ENCODE measurements at regions not wholly inside any gene's neighbourhood (a gene's known extent, or its start where the extent isn't known, plus 50 kb on each side); places are given as distances from the start of the nearest gene placed in this dataset.

DNA sequence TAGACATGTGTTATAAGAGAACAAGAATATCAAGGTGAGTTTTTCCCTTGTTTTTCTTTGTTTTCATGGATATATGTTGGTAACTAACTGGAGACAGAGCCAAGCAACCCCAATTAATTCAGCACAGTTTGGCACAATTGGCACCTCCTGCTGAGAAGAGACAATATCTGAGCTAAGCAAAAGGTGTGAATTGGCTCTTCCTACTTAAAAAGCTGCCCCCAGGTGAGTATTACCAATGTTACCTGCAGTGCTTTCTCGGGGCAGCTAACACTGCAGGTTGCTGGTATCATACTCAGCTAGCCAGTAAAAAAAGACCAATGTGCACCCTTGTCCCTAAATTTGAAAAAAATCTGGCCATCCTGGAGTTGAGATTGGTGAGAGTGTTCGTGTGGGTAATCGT is 871.2 kb upstream of the TENM3 start:
- TF ChIP-seq, protein P1, sequence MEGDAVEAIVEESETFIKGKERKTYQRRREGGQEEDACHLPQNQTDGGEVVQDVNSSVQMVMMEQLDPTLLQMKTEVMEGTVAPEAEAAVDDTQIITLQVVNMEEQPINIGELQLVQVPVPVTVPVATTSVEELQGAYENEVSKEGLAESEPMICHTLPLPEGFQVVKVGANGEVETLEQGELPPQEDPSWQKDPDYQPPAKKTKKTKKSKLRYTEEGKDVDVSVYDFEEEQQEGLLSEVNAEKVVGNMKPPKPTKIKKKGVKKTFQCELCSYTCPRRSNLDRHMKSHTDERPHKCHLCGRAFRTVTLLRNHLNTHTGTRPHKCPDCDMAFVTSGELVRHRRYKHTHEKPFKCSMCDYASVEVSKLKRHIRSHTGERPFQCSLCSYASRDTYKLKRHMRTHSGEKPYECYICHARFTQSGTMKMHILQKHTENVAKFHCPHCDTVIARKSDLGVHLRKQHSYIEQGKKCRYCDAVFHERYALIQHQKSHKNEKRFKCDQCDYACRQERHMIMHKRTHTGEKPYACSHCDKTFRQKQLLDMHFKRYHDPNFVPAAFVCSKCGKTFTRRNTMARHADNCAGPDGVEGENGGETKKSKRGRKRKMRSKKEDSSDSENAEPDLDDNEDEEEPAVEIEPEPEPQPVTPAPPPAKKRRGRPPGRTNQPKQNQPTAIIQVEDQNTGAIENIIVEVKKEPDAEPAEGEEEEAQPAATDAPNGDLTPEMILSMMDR (IDR thresholded peaks at IDR 0.05; ENCODE audit: control insufficient read depth, extremely low read depth, insufficient read depth) = no peak
- no peak overlapping the region for H3K4me3 ChIP-seq (ENCODE audit: low read depth, low read length)
- DNase-seq (ENCODE audit: low read depth) = no peak

DNA sequence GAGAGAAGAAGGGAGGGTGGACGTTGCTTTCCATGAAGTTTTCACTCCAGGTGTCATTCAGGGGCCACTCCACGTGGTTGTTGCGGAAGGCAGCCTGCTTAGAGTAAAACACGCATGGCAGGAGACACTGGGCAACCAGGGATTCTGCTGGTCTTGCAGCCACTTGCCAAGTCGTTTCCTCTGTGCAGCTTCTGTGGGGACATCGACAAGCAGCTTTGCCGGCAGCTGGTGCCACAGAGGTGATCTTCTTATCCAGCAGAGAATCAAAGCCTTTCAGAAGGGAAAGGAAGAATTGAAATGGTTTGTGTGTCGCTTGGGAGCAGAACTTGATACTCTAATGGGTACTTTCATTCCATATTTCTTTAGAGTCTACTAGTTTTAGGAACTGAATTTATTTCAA is 867.1 kb upstream of the TENM3 start:
- TF ChIP-seq, protein P1 (IDR thresholded peaks at IDR 0.05; ENCODE audit: control insufficient read depth, extremely low read depth, insufficient read depth) = no peak
- DNase-seq (ENCODE audit: low read depth) = no peak
- no peak overlapping the region for H3K4me3 ChIP-seq (ENCODE audit: low read depth, low read length)

- TF ChIP-seq, protein P1 (IDR thresholded peaks at IDR 0.05; ENCODE audit: control insufficient read depth, extremely low read depth, insufficient read depth) = no peak
- no peak overlapping the region for H3K4me3 ChIP-seq (ENCODE audit: low read depth, low read length)
- no peak for DNase-seq (ENCODE audit: low read depth)
These were observed 855.1 kb upstream of the TENM3 start for GRCh38 chr4:181388061-181388460.

- DNase-seq (ENCODE audit: low read depth) = no peak
- no peak overlapping the region for H3K4me3 ChIP-seq (ENCODE audit: low read depth, low read length)
- TF ChIP-seq, protein P1 (IDR thresholded peaks at IDR 0.05; ENCODE audit: control insufficient read depth, extremely low read depth, insufficient read depth) = no peak
These were observed 826.2 kb upstream of the TENM3 start for GRCh38 chr4:181416966-181417365.

- no peak overlapping the region for H3K4me3 ChIP-seq (ENCODE audit: low read depth, low read length)
- DNase-seq (ENCODE audit: low read depth) = no peak
- TF ChIP-seq, protein P1 (IDR thresholded peaks at IDR 0.05; ENCODE audit: control insufficient read depth, extremely low read depth, insufficient read depth) = no peak
These were observed 824.7 kb upstream of the TENM3 start for GRCh38 chr4:181418496-181418895.

GRCh38 chr4:181420950-181421349 is 822.3 kb upstream of the TENM3 start:
- no peak overlapping the region for H3K4me3 ChIP-seq (ENCODE audit: low read depth, low read length)
- TF ChIP-seq, protein P1 (IDR thresholded peaks at IDR 0.05; ENCODE audit: control insufficient read depth, extremely low read depth, insufficient read depth) = no peak
- no peak for DNase-seq (ENCODE audit: low read depth)

- no peak for DNase-seq (ENCODE audit: low read depth)
- no peak overlapping the region for H3K4me3 ChIP-seq (ENCODE audit: low read depth, low read length)
- TF ChIP-seq, protein P1 (IDR thresholded peaks at IDR 0.05; ENCODE audit: control insufficient read depth, extremely low read depth, insufficient read depth) = no peak
These were observed 818.7 kb upstream of the TENM3 start for GRCh38 chr4:181424362-181425016.

Data from LNCaP clone FGC (cell line).